ENCODE measurements at regions not wholly inside any gene's neighbourhood (a gene's known extent, or its start where the extent isn't known, plus 50 kb on each side); places are given as distances from the start of the nearest gene placed in this dataset.

DNA sequence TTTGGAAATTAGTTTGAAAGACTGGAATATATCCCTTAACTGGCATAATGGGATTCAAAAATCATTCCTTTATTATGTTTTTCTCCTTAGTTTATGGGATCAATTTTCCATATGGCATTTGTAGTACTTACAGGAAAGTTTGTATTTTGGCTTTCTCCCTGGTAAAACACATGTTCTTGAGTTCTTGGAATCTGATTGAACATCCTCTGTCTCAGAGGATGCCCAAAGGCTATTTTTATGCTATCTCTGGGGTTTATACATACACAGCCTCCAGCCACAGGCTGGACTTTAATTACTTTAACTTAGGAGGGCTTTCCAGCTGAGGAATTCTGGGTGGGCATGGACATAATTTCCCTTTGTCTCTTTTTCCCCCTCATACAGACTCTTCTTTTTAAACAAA is 236.4 kb downstream of the HGF start:
- no peaks in the 10 kb centered on the region for H3K36me3 ChIP-seq (replicated peaks in 1 of 2; ENCODE audit: control extremely low read depth in 1 of 2, control insufficient read depth in 1 of 2, extremely low read depth in 1 of 2, insufficient read depth in 2 of 2, low read length in 1 of 2)
- ChIA-PET POLR2A (no interaction called here), CTCF (no interaction called here)
- H3K27ac ChIP-seq (ENCODE audit: low read length in 2 of 2): no peak overlapping the region
- peaks cover 0 to 5% (median 0%) of the 10 kb centered on the region in 3 donors for H3K9me3 ChIP-seq (ENCODE audit: control extremely low read depth in 1 of 3, control insufficient read depth in 2 of 3, insufficient read depth in 1 of 3, low read length in 2 of 3)
- H2AFZ ChIP-seq (ENCODE audit: insufficient read depth, low read depth, low read length, poor library complexity, severe bottlenecking): no peak overlapping the region
- ATAC-seq (ENCODE audit: low read depth) (no peak), DNase-seq (no peak)
- H3K9ac ChIP-seq (ENCODE audit: low read length): no peak overlapping the region
- H3K4me1 Mint-ChIP-seq: no peaks in the 10 kb centered on the region
- peaks cover 2% of the 10 kb centered on the region for H3K9me3 Mint-ChIP-seq (ENCODE audit: insufficient read depth)
- H3K27ac Mint-ChIP-seq: no peak overlapping the region
- intact Hi-C loops (cut with micrococcal nuclease): no loop called here
- no peak overlapping the region for H3K4me2 ChIP-seq (replicated peaks; ENCODE audit: low read depth, low read length, poor library complexity, severe bottlenecking)
- H3K4me3 Mint-ChIP-seq: no peak overlapping the region
- H3K79me2 ChIP-seq (ENCODE audit: control insufficient read depth, insufficient read depth, low read length): no peaks in the 10 kb centered on the region
- H4K20me1 ChIP-seq (ENCODE audit: control insufficient read depth, insufficient read depth, low read length, poor library complexity, severe bottlenecking): no peaks in the 10 kb centered on the region
- no peaks in the 10 kb centered on the region for H3K27me3 Mint-ChIP-seq
- no peak for TF ChIP-seq EZH2 (IDR thresholded peaks at IDR 0.05; ENCODE audit: borderline replicate concordance, insufficient read depth, low read depth, low read length, poor library complexity, severe bottlenecking)
- TF ChIP-seq, protein P1, sequence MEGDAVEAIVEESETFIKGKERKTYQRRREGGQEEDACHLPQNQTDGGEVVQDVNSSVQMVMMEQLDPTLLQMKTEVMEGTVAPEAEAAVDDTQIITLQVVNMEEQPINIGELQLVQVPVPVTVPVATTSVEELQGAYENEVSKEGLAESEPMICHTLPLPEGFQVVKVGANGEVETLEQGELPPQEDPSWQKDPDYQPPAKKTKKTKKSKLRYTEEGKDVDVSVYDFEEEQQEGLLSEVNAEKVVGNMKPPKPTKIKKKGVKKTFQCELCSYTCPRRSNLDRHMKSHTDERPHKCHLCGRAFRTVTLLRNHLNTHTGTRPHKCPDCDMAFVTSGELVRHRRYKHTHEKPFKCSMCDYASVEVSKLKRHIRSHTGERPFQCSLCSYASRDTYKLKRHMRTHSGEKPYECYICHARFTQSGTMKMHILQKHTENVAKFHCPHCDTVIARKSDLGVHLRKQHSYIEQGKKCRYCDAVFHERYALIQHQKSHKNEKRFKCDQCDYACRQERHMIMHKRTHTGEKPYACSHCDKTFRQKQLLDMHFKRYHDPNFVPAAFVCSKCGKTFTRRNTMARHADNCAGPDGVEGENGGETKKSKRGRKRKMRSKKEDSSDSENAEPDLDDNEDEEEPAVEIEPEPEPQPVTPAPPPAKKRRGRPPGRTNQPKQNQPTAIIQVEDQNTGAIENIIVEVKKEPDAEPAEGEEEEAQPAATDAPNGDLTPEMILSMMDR (IDR thresholded peaks at IDR 0.05): no peak
- no peaks in the 10 kb centered on the region for H3K4me1 ChIP-seq (ENCODE audit: control insufficient read depth in 2 of 2, insufficient read depth in 2 of 2, low read length in 2 of 2)
- no peaks in the 10 kb centered on the region for H3K27me3 ChIP-seq (replicated peaks in 1 of 4; ENCODE audit: control extremely low read depth in 1 of 4, control insufficient read depth in 3 of 4, insufficient read depth in 4 of 4, low read length in 3 of 4)
- no peak overlapping the region for H3K4me3 ChIP-seq (ENCODE audit: control extremely low read depth in 1 of 5, extremely low read depth in 1 of 5, insufficient read depth in 1 of 5, low read depth in 2 of 5, low read length in 4 of 5)

DNA sequence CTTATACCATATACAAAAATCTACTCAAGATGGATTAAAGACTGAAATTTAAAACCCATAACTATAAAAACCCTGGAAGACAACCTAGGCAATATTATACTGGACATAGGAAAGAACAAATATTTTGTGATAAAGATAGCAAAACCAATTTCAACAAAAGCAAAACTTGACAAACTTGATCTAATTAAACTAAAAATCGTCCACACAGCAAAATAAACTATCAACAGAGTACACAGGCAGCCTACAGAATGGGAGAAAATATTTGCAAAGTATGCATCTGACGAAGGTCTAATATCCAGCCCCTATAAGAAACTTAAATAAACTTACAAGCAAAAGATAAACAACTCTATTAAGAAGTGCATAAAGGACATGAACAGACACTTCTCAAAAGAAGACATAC is 240.1 kb downstream of the HGF start:
- Histone ChIP-seq H3K79me2 (ENCODE audit: control insufficient read depth, insufficient read depth, low read length) (no peaks in the 10 kb centered on the region), H3K4me1 (ENCODE audit: control insufficient read depth in 2 of 2, insufficient read depth in 2 of 2, low read length in 2 of 2) (no peaks in the 10 kb centered on the region), H3K4me2 (replicated peaks; ENCODE audit: low read depth, low read length, poor library complexity, severe bottlenecking) (no peak overlapping the region), H3K36me3 (replicated peaks in 1 of 2; ENCODE audit: control extremely low read depth in 1 of 2, control insufficient read depth in 1 of 2, extremely low read depth in 1 of 2, insufficient read depth in 2 of 2, low read length in 1 of 2) (no peaks in the 10 kb centered on the region), H2AFZ (ENCODE audit: insufficient read depth, low read depth, low read length, poor library complexity, severe bottlenecking) (no peak overlapping the region), H3K27ac (ENCODE audit: low read length in 2 of 2) (no peak overlapping the region), H3K9ac (ENCODE audit: low read length) (no peak overlapping the region), H3K9me3 (ENCODE audit: control extremely low read depth in 1 of 3, control insufficient read depth in 2 of 3, insufficient read depth in 1 of 3, low read length in 2 of 3) (no peaks in the 10 kb centered on the region), H4K20me1 (ENCODE audit: control insufficient read depth, insufficient read depth, low read length, poor library complexity, severe bottlenecking) (no peaks in the 10 kb centered on the region), H3K27me3 (replicated peaks in 1 of 4; ENCODE audit: control extremely low read depth in 1 of 4, control insufficient read depth in 3 of 4, insufficient read depth in 4 of 4, low read length in 3 of 4) (no peaks in the 10 kb centered on the region), H3K4me3 (ENCODE audit: control extremely low read depth in 1 of 5, extremely low read depth in 1 of 5, insufficient read depth in 1 of 5, low read depth in 2 of 5, low read length in 4 of 5) (no peak overlapping the region)
- Mint-ChIP-seq H3K9me3 (ENCODE audit: insufficient read depth) (peaks cover 2% of the 10 kb centered on the region), H3K27me3 (no peaks in the 10 kb centered on the region), H3K4me1 (no peaks in the 10 kb centered on the region), H3K4me3 (no peak overlapping the region), H3K27ac (no peak overlapping the region)
- TF ChIP-seq, protein P1 (IDR thresholded peaks at IDR 0.05): no peak
- TF ChIP-seq EZH2 (IDR thresholded peaks at IDR 0.05; ENCODE audit: borderline replicate concordance, insufficient read depth, low read depth, low read length, poor library complexity, severe bottlenecking): no peak
- no CpG with 5 or more reads among the region's 2 CpGs for WGBS (ENCODE audit: insufficient coverage)
- POLR2A ChIA-PET: no interaction called here
- ATAC-seq (ENCODE audit: low read depth): no peak
- CTCF ChIA-PET: no interaction called here
- intact Hi-C loops (cut with micrococcal nuclease): no loop called here
- DNase-seq: no peak

All from B cell (primary cell).